MM.1S (cell line): ENCODE measurements at regions not wholly inside any gene's neighbourhood (a gene's known extent, or its start where the extent isn't known, plus 50 kb on each side); places are given as distances from the start of the nearest gene placed in this dataset.

Source experiments
- DNase-seq: peaks from one replicate; pipeline ENCODE4 v3.0.0-alpha.2; 2015
- H2AFZ ChIP-seq: fragments of 300-600 bp; sonication (generic); 2 replicates; pipeline ENCODE4 v1.6.0; 2016; ENCODE audit warnings: antibody characterized with exemption, low read length
- H3F3A ChIP-seq: fragments of 300-600 bp; sonication (generic); 2 replicates; pipeline ENCODE4 v1.6.1; 2016; ENCODE audit warnings: mild to moderate bottlenecking, antibody characterized with exemption, low read length, moderate library complexity, mixed read lengths; ENCODE audit not compliant: insufficient read depth
- H3K27ac ChIP-seq: fragments of 300-600 bp; sonication (generic); 2 replicates; pipeline ENCODE4 v1.5.1; 2016; ENCODE audit warnings: mild to moderate bottlenecking, low read length
- H3K27me3 ChIP-seq: fragments of 300-600 bp; sonication (generic); replicated peaks from 2 replicates; pipeline ENCODE4 v1.6.0; 2016; ENCODE audit warnings: low read length; ENCODE audit not compliant: insufficient read depth
- H3K36me3 ChIP-seq: fragments of 300-600 bp; sonication (generic); replicated peaks from 2 replicates; pipeline ENCODE4 v1.6.1; 2016; ENCODE audit warnings: mild to moderate bottlenecking, low read length, mixed read lengths; ENCODE audit not compliant: insufficient read depth
- H3K4me1 ChIP-seq: fragments of 300-600 bp; sonication (generic); 2 replicates; pipeline ENCODE4 v1.6.1; 2016; ENCODE audit warnings: low read length, mixed read lengths
- H3K4me2 ChIP-seq: fragments of 300-600 bp; sonication (generic); 2 replicates; pipeline ENCODE4 v1.6.0; 2016; ENCODE audit warnings: low read depth, low read length
- H3K4me3 ChIP-seq: fragments of 300-600 bp; sonication (generic); 2 replicates; pipeline ENCODE4 v1.5.1; 2016; ENCODE audit warnings: low read length, mixed read lengths
- H3K79me2 ChIP-seq: fragments of 300-600 bp; sonication (generic); 2 replicates; pipeline ENCODE4 v1.6.1; 2016; ENCODE audit warnings: mixed run types, low read length, mixed read lengths
- H3K9ac ChIP-seq: fragments of 300-600 bp; sonication (generic); 2 replicates; pipeline ENCODE4 v1.6.1; 2016; ENCODE audit warnings: low read length, mixed read lengths
- H3K9me2 ChIP-seq: fragments of 300-600 bp; sonication (generic); replicated peaks from 2 replicates; pipeline ENCODE4 v1.6.1; 2016; ENCODE audit warnings: mild to moderate bottlenecking, low read length, mixed read lengths; ENCODE audit not compliant: insufficient read depth
- H3K9me3 ChIP-seq: fragments of 300-600 bp; sonication (generic); replicated peaks from 2 replicates; pipeline ENCODE4 v1.6.1; 2016; ENCODE audit warnings: mild to moderate bottlenecking, low read length, mixed read lengths; ENCODE audit not compliant: insufficient read depth
- H4K20me1 ChIP-seq: fragments of 300-600 bp; sonication (generic); 2 replicates; pipeline ENCODE4 v1.6.1; 2016; ENCODE audit warnings: mild to moderate bottlenecking, low read length, moderate library complexity, mixed read lengths; ENCODE audit not compliant: insufficient read depth
- EZH2 ChIP-seq: fragments of 300-600 bp; sonication (generic); optimal IDR thresholded peaks from 2 replicates; pipeline ENCODE3; 2017; ENCODE audit warnings: low read depth, mild to moderate bottlenecking, antibody characterized with exemption, low read length, mixed read lengths
- EZH2phosphoT487 ChIP-seq: fragments of 300-600 bp; sonication (generic); IDR thresholded peaks from 2 replicates; pipeline ENCODE4 v1.6.1; 2018; ENCODE audit warnings: antibody characterized with exemption, low read length
- TF ChIP-seq, protein P1 (sequence below): fragments of 300-600 bp; sonication (generic); IDR thresholded peaks from 2 replicates; pipeline ENCODE4 v1.5.1; 2016; ENCODE audit warnings: antibody characterized with exemption, low read length, mixed read lengths

DNA sequence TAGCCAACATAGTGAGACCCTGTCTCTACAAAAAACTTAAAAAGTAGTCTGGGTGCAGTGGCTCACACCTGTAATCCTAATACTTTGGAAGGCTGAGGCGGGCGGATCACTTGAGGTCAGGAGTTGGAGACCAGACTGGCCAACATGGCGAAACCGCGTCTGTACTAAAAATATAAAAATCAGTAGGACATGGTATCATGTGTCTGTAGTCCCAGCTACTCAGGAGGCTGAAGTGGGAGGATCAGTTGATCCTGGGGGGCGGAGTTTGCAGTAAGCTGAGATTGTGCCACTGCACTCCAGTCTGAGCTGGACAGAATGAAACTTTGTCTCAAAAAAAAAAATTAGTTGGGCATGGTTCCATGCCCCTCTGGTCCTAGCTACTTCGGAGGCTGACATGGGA, 57.9 kb upstream of the MIER3 start:
- Histone ChIP-seq H3K27me3 (no peaks in the 10 kb centered on the region), H3F3A (no peaks in the 10 kb centered on the region), H3K36me3 (no peaks in the 10 kb centered on the region), H3K79me2 (no peaks in the 10 kb centered on the region), H3K9ac (no peak overlapping the region), H3K4me2 (no peak overlapping the region), H3K27ac (no peak overlapping the region), H2AFZ (no peak overlapping the region), H3K9me3 (no peaks in the 10 kb centered on the region), H4K20me1 (no peaks in the 10 kb centered on the region), H3K4me1 (0 out of 2 replicates have a peak, but pooled peaks cover 5% of the 10 kb centered on the region), H3K4me3 (no peak overlapping the region), H3K9me2 (no peaks in the 10 kb centered on the region)
- no peak for DNase-seq
- TF ChIP-seq EZH2phosphoT487 (no peak), EZH2 (no peak)
- TF ChIP-seq, protein P1, sequence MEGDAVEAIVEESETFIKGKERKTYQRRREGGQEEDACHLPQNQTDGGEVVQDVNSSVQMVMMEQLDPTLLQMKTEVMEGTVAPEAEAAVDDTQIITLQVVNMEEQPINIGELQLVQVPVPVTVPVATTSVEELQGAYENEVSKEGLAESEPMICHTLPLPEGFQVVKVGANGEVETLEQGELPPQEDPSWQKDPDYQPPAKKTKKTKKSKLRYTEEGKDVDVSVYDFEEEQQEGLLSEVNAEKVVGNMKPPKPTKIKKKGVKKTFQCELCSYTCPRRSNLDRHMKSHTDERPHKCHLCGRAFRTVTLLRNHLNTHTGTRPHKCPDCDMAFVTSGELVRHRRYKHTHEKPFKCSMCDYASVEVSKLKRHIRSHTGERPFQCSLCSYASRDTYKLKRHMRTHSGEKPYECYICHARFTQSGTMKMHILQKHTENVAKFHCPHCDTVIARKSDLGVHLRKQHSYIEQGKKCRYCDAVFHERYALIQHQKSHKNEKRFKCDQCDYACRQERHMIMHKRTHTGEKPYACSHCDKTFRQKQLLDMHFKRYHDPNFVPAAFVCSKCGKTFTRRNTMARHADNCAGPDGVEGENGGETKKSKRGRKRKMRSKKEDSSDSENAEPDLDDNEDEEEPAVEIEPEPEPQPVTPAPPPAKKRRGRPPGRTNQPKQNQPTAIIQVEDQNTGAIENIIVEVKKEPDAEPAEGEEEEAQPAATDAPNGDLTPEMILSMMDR: no peak

DNA sequence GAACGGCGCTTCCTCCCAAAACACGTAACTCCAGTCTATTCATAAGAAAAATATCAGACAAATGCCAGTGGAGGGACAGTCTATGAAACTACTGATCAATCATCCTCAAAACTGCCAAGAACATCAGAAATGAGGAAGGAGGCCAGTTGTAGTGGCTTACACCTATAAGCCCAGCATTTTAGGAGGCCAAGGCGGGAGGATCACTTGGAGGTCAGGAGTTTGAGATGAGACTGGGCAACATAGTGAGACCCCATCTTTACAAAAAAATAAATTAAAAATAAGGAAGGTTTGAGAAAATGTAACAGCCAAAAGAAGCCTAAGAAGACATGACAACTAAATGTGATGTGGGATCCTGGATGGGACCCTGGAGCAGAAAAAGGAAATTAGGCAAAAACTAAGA, 58.9 kb upstream of the MIER3 start:
- no peak overlapping the region for H3K4me3 ChIP-seq
- no peaks in the 10 kb centered on the region for H3K79me2 ChIP-seq
- no peaks in the 10 kb centered on the region for H3K9me2 ChIP-seq
- no peaks in the 10 kb centered on the region for H3K36me3 ChIP-seq
- TF ChIP-seq EZH2 (no peak), EZH2phosphoT487 (no peak)
- TF ChIP-seq, protein P1: no peak
- no peaks in the 10 kb centered on the region for H3F3A ChIP-seq
- H2AFZ ChIP-seq: no peak overlapping the region
- no peak overlapping the region for H3K27ac ChIP-seq
- no peaks in the 10 kb centered on the region for H3K9me3 ChIP-seq
- no peak for DNase-seq
- H4K20me1 ChIP-seq: no peaks in the 10 kb centered on the region
- no peak overlapping the region for H3K4me2 ChIP-seq
- 0 out of 2 replicates have a peak, but pooled peaks cover 5% of the 10 kb centered on the region for H3K4me1 ChIP-seq
- no peaks in the 10 kb centered on the region for H3K27me3 ChIP-seq
- H3K9ac ChIP-seq: no peak overlapping the region

DNA sequence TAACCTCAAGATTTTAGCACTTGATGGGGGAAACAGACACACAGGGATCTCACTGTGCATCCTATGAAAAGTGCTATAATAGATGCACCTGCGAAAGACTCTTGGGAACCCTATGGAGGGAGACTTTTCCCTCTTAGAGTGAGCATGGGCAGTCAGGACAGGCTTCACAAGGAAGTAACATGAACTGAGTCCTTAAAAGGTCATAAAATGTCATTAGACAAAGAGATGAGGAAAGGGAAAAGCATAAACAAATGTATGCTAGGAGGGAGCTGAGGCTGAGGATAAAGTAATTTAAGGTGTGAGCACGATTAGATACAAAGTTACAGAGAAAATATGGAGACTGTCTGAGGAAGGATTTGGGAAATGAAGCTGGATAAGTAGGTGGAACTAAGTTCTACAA, 60.6 kb upstream of the MIER3 start:
- Histone ChIP-seq H3K4me2 (no peak overlapping the region), H3K27me3 (no peaks in the 10 kb centered on the region), H2AFZ (no peak overlapping the region), H3K79me2 (no peaks in the 10 kb centered on the region), H3K9me3 (no peaks in the 10 kb centered on the region), H3K9ac (no peak overlapping the region), H4K20me1 (no peaks in the 10 kb centered on the region), H3K27ac (no peak overlapping the region), H3F3A (no peaks in the 10 kb centered on the region), H3K4me1 (0 out of 2 replicates have a peak, but pooled peaks cover 2% of the 10 kb centered on the region), H3K36me3 (no peaks in the 10 kb centered on the region), H3K4me3 (no peak overlapping the region), H3K9me2 (no peaks in the 10 kb centered on the region)
- TF ChIP-seq, protein P1: no peak
- TF ChIP-seq EZH2 (no peak), EZH2phosphoT487 (no peak)
- no peak for DNase-seq
